IPS-18c (cell line): ENCODE measurements at regions not wholly inside any gene's neighbourhood (a gene's known extent, or its start where the extent isn't known, plus 50 kb on each side); places are given as distances from the start of the nearest gene placed in this dataset.

Experiments
- H3K4me3 ChIP-seq: 2 replicates; pipeline ENCODE4 v1.7.0; 2013; ENCODE audit warnings: low read depth, mild to moderate bottlenecking, low read length, moderate library complexity; ENCODE audit not compliant: insufficient read depth
- H3K9me3 ChIP-seq: one replicate; pipeline ENCODE4 v1.6.1; 2013; ENCODE audit warnings: mild to moderate bottlenecking, low read length, moderate library complexity; ENCODE audit not compliant: control insufficient read depth, insufficient read depth

GRCh38 chr9:115367321-115367720 is 249.4 kb upstream of the TNC start:
- H3K4me3 ChIP-seq, result no peak overlapping the region

DNA sequence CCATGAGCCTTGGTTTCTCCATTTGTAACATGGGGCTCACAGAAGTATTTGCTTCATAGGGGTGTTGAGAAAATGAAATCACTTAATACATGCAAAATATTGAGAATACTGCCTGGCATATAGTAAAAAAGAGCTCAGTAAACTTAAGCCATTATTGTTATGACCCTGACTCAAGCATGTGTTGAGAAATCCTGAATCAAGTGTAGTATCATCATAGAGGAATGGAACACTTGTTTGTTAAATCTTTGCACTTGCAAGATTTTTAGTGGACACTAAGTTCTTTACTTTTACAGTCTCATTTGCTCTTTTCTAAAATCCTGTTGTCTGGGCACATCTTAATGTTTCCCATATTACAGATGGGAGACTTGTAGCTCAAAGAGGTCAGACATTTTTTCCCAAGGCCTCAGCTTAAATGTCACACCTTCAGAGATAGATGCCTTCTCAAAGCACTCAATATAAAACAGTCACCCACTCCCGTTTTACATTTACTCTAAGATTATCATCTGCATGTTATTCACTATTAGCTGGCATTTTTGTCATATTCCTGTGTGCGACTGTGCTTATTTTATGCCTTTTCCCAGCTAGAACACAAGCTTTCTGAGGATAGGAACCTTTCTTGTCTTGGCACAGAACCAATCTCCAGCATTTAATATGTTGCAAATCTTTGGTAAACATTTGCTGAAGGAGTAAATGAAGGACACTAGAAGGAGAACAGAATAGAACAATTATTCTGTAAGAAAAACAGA is 250.0 kb upstream of the TNC start:
- no peak overlapping the region for H3K4me3 ChIP-seq

More at GRCh38 chr9:115367321-115367720, 249.4 kb upstream of the TNC start:
- no peaks in the 10 kb centered on the region for H3K9me3 ChIP-seq

GRCh38 chr9:115369322-115369957 is 251.5 kb upstream of the TNC start:
- Histone ChIP-seq H3K9me3 (no peaks in the 10 kb centered on the region), H3K4me3 (no peak overlapping the region)

More for the DNA sequence above, 250.0 kb upstream of the TNC start:
- no peaks in the 10 kb centered on the region for H3K9me3 ChIP-seq

DNA sequence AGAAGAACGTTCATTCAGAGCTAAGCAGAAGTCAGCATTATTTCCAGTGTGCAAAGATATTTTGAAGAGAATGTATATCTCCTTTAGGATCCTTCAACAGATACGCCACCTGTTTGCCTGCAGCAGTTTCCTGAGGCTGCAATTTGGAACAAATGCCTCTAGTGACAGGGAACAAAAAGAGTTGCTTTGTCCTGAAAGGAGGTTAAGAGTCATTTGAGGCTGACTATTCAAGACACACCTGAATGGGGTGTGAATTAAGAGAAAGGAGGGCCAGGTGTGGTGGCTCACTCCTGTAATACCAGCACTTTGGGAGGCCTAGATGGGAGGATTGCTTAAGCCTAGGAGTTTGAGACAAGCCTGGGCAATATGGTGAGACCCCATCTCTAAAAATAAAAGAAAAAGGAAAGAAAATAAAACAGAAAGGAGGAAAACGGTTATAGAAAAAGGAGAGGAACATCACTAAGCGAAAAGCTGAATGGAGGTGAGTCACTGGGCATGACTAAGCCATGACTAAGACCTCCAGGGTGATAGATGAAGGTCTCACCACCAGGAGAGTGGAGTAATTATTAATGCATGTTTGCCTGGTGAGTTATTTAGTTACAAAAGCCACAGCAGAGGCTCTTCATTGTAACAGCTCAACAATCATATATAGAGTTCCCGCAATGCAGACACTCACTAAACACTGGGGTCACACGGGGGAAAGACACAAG is 255.2 kb upstream of the TNC start:
- H3K9me3 ChIP-seq, result no peaks in the 10 kb centered on the region

DNA sequence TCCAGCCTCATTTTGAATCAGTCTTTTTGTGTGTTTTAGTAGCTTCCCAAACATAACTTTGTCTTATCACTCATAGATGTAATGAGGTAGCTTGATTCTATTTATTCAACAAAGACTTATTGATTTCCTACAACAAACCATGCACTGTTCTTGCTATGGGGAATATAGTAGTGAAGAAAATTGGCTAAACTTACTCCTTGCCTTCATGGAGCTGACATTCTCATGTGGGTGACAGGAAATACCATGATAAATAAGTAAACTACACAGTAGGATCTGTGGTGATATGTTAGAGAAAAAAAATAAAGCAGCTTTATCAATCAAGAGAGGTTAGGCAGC is 255.7 kb upstream of the TNC start:
- H3K9me3 ChIP-seq, result no peaks in the 10 kb centered on the region

More for the DNA sequence above, 255.2 kb upstream of the TNC start:
- no peak overlapping the region for H3K4me3 ChIP-seq

DNA sequence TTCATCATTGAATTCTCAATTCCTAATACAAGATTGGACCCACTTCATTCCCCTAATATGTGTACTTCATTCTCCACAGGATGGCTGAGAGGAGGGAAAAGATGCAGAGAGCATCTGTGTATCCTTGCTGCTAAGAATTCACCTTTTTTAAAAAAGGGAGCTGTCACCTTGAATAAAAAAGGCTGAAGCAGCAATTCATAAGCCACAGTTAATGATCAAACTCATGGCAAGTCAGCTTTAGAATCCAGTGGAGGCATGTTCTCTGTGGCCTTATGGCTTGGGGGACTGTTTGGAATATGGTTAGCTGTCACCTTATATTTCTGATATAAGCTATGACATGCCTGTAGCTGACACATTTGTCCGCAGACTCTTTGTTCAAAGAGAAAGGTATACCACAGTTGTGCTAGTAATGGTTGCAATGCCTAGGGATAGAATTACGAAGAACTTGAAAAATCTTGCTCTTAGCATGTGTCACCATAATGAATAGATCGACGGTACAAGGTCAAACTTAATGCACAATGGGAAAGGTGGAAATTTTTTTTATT is 256.8 kb upstream of the TNC start:
- H3K4me3 ChIP-seq, result no peak overlapping the region

More for the DNA sequence above, 255.7 kb upstream of the TNC start:
- no peak overlapping the region for H3K4me3 ChIP-seq

GRCh38 chr9:115378241-115378640 is 260.3 kb upstream of the TNC start:
- no peak overlapping the region for H3K4me3 ChIP-seq
- no peaks in the 10 kb centered on the region for H3K9me3 ChIP-seq

More for the DNA sequence above, 256.8 kb upstream of the TNC start:
- H3K9me3 ChIP-seq, result no peaks in the 10 kb centered on the region

- H3K4me3 ChIP-seq, result no peak overlapping the region
- H3K9me3 ChIP-seq, result no peaks in the 10 kb centered on the region
Observed at GRCh38 chr9:115378758-115379157, 260.8 kb upstream of the TNC start.

DNA sequence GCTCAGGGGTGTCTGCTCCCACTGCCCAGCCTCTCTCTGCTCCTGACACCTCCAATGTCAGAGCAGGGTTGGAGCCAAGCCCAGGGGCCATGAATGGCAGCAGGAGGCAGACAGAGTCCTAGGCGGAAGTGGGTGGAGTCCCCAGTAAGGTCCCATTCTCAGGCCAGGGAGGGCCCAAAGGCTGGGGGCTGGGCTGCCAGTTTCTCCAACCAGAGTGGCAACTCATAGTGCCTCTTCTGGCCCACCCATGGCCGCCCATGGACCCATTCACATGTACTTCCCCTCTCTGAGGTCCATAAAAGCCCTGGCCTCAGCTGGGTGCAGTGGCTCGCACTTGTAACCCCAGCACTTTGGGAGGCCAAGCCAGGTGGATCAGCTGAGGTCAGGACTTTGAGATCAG is 261.8 kb upstream of the TNC start:
- Histone ChIP-seq H3K4me3 (no peak overlapping the region), H3K9me3 (no peaks in the 10 kb centered on the region)

DNA sequence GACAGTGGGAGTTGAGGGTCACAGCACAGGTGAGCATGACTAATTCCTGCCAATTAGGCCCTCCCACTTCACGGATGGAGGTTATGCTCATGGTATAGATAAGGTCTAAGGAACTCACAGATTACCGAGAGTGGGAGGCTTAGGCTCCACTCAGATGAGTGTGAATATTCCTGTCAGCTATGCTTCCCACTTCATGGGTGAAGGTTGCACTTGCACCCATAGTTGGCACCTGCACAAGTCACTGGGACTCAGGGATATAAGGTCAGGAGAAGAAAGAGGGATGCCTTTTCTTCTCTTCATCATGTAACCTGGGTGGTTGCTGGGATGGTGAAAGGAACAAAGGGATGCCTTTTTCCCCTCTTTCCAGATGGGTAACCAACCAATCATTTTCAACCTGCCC is 264.9 kb upstream of the TNC start:
- Histone ChIP-seq H3K4me3 (no peak overlapping the region), H3K9me3 (no peaks in the 10 kb centered on the region)

- Histone ChIP-seq H3K9me3 (no peaks in the 10 kb centered on the region), H3K4me3 (no peak overlapping the region)
Observed at GRCh38 chr9:115385383-115386122, 267.6 kb upstream of the TNC start.

DNA sequence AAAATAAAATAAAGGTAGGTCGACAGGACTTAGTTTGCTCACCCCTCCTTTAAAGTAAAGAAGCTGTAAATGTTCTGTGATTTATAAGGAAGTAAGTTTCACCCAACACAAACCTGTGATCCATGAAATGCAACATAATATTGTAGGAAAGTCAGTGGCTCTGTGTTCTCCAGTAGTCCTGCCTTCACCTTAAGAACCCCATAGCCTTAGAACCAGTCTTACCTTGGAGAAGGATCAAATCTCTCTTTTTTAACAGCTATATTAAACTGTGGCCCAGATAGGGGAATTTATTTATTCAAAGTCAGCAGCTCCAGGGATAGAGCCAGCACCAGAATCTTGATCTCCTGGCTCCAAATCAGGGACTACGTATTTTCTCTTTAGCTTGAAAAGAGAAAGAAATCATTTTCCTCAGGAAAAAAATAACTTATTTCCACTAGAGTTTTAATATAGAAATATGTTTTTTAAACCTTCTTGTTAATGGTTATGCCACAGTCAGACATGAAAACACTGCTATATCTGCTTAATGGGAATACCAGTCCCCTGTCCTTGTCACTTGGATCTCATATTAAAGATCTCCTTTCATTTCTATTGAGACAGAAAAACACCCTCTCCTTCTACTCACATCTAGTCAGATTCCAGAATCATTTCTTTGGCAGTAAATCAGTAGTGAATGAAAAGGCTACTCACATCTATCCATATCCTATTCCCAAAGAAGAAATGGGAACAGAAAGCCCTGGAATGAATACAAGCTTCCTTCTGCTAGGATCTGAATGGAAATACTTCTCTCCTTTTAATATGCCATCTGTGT is 269.2 kb upstream of the TNC start:
- Histone ChIP-seq H3K4me3 (no peak overlapping the region), H3K9me3 (no peaks in the 10 kb centered on the region)

DNA sequence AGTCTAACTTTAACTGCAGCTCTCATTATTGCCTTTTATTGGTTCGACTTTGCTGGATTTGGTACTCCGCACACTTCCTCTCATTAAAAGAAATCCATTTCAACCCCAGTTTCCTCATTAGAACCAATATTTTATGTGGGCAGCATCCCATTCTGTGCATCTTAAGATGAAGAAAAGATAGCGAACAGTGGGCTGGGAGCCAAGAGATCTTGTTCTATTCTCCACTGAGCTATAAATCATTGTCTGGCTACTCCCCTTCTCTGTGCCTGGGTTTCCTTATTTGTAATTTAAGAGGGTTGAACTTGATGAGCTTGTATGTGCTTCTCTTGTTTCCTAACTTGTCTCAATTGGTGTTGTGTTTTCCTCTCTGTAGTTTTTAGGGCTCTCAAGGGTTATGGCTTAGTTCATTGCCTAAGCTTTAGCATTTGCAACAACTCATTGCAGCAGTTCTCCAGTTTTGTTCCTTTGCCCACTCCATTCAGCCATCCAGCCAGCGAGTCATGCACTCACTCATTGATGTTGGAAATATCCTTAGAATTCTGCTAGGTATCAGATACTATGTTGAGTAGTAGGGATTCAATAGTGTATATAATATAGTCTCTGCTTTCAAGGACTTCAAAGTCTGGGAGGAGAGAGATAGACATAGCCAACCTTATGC is 273.3 kb upstream of the TNC start:
- no peak overlapping the region for H3K4me3 ChIP-seq
- H3K9me3 ChIP-seq, result no peaks in the 10 kb centered on the region

DNA sequence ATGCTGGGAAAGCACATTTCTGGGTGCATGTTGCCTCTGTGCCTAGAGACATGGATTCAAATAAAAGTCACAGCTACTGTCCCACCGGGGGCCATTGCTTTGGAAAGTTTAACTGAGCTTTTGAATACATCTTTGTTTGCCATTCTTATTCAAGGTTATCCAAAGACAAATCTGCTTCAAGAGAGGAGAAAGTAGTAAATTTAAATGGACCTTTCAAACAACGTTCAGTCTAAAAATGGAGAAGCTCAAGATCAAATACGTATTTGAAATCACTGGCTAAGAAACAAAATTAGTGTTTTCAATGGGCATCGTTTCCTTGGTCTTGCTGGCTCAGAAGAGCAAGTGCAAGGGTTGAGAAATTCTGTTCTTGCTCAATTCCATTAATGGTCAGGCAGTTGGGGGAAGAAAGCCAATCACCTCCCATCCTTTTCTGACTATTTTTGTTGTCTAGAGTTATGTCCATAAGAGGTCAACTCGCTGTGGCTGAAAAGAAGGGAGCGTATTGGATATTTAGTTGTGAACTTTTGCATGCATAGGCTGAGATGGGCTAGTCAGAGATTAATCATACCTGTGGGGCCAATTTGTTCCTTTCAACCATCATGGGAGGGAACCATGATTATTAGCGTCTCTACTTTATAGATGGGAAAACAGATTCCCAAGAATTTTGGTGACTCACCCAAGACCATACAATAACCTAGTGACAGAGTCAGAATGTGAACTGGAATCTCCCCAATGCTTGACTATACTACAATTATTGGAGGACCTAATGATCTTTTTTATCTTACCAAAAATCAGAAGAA is 276.2 kb upstream of the TNC start:
- Histone ChIP-seq H3K4me3 (no peak overlapping the region), H3K9me3 (no peaks in the 10 kb centered on the region)

DNA sequence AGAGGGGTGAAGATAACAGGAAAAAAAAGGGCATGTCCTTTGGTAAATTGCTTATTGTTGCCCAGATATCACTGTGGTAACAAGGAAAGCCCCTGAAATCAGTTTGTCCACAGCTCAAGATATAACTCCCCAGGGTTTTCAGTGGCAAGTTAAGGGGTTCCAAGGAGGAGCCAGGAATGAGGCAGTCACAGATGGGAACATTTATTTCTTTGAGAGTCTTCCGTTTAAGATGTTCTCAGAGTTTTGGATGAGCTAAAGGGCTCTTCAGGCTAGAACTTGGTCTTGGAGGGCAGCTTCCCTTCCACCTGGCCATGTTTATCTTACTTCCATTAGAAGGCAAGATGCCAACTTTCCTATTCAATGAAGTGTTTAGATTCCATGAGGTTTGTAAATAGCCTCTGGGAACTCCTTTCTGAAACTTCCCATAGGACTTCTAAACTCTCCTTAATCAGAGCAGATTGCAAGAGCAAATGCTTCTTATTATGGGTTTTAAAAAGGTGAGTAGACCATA is 277.6 kb upstream of the TNC start:
- Histone ChIP-seq H3K4me3 (no peak overlapping the region), H3K9me3 (no peaks in the 10 kb centered on the region)
